Endothelial cell of umbilical vein (primary cell): ENCODE measurements at regions not wholly inside any gene's neighbourhood (a gene's known extent, or its start where the extent isn't known, plus 50 kb on each side); places are given as distances from the start of the nearest gene placed in this dataset.

ENCODE experiments used
- EZH2 ChIP-seq: IDR thresholded peaks from 2 replicates; pipeline ENCODE4 v1.6.1; 2012; ENCODE audit warnings: borderline replicate concordance, low read depth, mild to moderate bottlenecking, moderate library complexity, low read length, inconsistent platforms; ENCODE audit not compliant: severe bottlenecking
- GATA2 ChIP-seq: IDR thresholded peaks from 2 replicates; pipeline ENCODE4 v1.7.0; 2011; ENCODE audit warnings: low read depth, mild to moderate bottlenecking, moderate library complexity, mixed read lengths, low read length; ENCODE audit not compliant: insufficient read length, insufficient read depth
- MYC ChIP-seq: IDR thresholded peaks from one replicate; pipeline ENCODE4 v1.6.1; 2011; ENCODE audit warnings: mild to moderate bottlenecking, low read depth, low read length
- POLR2A ChIP-seq: IDR thresholded peaks from 2 replicates; pipeline ENCODE4 v1.6.1; 2012; ENCODE audit warnings: low read depth, mild to moderate bottlenecking, control low read depth, low read length
- POLR2AphosphoS5 ChIP-seq: IDR thresholded peaks from 2 replicates; pipeline ENCODE4 v1.6.1; 2012; ENCODE audit warnings: low read depth, mild to moderate bottlenecking, control low read depth, low read length, moderate library complexity; ENCODE audit not compliant: insufficient read depth
- TF ChIP-seq, protein P1 (sequence below), 2 donors: IDR thresholded peaks; 1 replicate in 1 of 2; 2 replicates in 1 of 2; pipeline ENCODE4 v1.5.1; 2011; ENCODE audit warnings: low read length in 2 of 2, mild to moderate bottlenecking in 2 of 2, moderate library complexity in 2 of 2, control low read depth in 1 of 2, inconsistent platforms in 1 of 2, low read depth in 1 of 2; ENCODE audit not compliant: insufficient read depth in 1 of 2; ENCODE audit errors: extremely low read depth in 1 of 2

DNA sequence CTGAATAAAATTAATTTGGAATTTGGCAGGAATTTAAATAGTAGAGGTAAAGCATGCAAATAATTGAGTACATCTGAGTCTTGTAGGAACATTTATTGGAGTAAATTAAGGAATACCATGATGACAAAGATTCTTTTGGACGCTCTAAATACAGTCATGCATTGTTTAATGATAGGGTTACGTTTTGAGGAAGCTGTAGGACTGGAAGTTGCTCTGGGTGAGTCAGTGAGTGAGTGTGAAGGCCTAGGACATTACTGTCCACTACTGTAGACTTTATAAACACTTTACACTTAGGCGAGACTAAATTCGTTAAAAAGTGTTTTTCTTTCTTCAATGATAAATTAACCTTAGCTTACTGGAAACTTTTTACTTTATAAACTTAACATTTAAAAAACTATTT is 113.0 kb downstream of the FAM170A start:
- TF ChIP-seq POLR2A (no peak), POLR2AphosphoS5 (no peak), EZH2 (no peak), GATA2 (no peak), MYC (no peak)
- TF ChIP-seq, protein P1, sequence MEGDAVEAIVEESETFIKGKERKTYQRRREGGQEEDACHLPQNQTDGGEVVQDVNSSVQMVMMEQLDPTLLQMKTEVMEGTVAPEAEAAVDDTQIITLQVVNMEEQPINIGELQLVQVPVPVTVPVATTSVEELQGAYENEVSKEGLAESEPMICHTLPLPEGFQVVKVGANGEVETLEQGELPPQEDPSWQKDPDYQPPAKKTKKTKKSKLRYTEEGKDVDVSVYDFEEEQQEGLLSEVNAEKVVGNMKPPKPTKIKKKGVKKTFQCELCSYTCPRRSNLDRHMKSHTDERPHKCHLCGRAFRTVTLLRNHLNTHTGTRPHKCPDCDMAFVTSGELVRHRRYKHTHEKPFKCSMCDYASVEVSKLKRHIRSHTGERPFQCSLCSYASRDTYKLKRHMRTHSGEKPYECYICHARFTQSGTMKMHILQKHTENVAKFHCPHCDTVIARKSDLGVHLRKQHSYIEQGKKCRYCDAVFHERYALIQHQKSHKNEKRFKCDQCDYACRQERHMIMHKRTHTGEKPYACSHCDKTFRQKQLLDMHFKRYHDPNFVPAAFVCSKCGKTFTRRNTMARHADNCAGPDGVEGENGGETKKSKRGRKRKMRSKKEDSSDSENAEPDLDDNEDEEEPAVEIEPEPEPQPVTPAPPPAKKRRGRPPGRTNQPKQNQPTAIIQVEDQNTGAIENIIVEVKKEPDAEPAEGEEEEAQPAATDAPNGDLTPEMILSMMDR (IDR thresholded peaks at IDR 0.05; ENCODE audit: extremely low read depth in 1 of 2, insufficient read depth in 1 of 2, low read depth in 1 of 2, low read length in 2 of 2): no peak
